ENCODE measurements at regions not wholly inside any gene's neighbourhood (a gene's known extent, or its start where the extent isn't known, plus 50 kb on each side); places are given as distances from the start of the nearest gene placed in this dataset.

DNA sequence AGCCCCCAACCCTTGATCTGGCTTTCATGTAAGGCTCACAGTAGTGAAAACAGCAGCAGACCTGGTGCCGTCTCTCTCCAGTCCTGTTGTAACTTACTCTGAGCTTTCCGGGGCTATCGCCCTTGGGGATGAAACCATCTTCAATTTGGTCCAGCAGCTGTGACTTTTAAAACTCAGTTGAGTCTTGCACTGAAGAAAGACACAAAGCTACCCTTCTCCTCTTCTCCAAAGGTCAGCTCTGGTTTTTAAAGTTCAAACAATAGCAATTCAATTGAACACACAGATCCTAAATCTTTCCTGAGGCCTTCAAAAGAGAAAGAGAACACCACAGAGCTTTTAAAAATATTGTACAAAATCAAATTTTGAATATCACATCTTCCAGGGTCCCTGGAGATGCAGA is 83.5 kb downstream of the SNX5 start:
- Histone ChIP-seq H3K9ac (ENCODE audit: low read length) (no peak overlapping the region), H3K4me1 (ENCODE audit: control insufficient read depth in 2 of 2, insufficient read depth in 2 of 2, low read length in 2 of 2) (peaks cover 11 to 14% of the 10 kb centered on the region in 2 donors), H3K27ac (ENCODE audit: low read length in 2 of 2) (no peak overlapping the region), H3K4me2 (replicated peaks; ENCODE audit: low read depth, low read length, poor library complexity, severe bottlenecking) (no peak overlapping the region), H3K4me3 (ENCODE audit: control extremely low read depth in 1 of 5, extremely low read depth in 1 of 5, insufficient read depth in 1 of 5, low read depth in 2 of 5, low read length in 4 of 5) (no peak overlapping the region), H4K20me1 (ENCODE audit: control insufficient read depth, insufficient read depth, low read length, poor library complexity, severe bottlenecking) (no peaks in the 10 kb centered on the region), H3K79me2 (ENCODE audit: control insufficient read depth, insufficient read depth, low read length) (no peaks in the 10 kb centered on the region), H3K27me3 (replicated peaks in 1 of 4; ENCODE audit: control extremely low read depth in 1 of 4, control insufficient read depth in 3 of 4, insufficient read depth in 4 of 4, low read length in 3 of 4) (no peaks in the 10 kb centered on the region), H2AFZ (ENCODE audit: insufficient read depth, low read depth, low read length, poor library complexity, severe bottlenecking) (no peak overlapping the region), H3K36me3 (replicated peaks in 1 of 2; ENCODE audit: control extremely low read depth in 1 of 2, control insufficient read depth in 1 of 2, extremely low read depth in 1 of 2, insufficient read depth in 2 of 2, low read length in 1 of 2) (peaks cover 0 to under 1% of the 10 kb centered on the region in 2 experiments), H3K9me3 (ENCODE audit: control extremely low read depth in 1 of 3, control insufficient read depth in 2 of 3, insufficient read depth in 1 of 3, low read length in 2 of 3) (peaks cover 3 to 7% (median 6%) of the 10 kb centered on the region in 3 donors)
- DNase-seq = no peak
- Mint-ChIP-seq H3K4me3 (no peak overlapping the region), H3K27me3 (peaks cover 4% of the 10 kb centered on the region), H3K27ac (no peak overlapping the region), H3K4me1 (peaks cover 17% of the 10 kb centered on the region), H3K9me3 (ENCODE audit: insufficient read depth) (no peaks in the 10 kb centered on the region)
- WGBS (ENCODE audit: insufficient coverage) = 83% methylated on average over 3 of the region's 3 CpGs
- ATAC-seq (ENCODE audit: low read depth) = no peak
- intact Hi-C loops (cut with micrococcal nuclease) = no loop called here
- POLR2A ChIA-PET = no interaction called here
- TF ChIP-seq, protein P1, sequence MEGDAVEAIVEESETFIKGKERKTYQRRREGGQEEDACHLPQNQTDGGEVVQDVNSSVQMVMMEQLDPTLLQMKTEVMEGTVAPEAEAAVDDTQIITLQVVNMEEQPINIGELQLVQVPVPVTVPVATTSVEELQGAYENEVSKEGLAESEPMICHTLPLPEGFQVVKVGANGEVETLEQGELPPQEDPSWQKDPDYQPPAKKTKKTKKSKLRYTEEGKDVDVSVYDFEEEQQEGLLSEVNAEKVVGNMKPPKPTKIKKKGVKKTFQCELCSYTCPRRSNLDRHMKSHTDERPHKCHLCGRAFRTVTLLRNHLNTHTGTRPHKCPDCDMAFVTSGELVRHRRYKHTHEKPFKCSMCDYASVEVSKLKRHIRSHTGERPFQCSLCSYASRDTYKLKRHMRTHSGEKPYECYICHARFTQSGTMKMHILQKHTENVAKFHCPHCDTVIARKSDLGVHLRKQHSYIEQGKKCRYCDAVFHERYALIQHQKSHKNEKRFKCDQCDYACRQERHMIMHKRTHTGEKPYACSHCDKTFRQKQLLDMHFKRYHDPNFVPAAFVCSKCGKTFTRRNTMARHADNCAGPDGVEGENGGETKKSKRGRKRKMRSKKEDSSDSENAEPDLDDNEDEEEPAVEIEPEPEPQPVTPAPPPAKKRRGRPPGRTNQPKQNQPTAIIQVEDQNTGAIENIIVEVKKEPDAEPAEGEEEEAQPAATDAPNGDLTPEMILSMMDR (IDR thresholded peaks at IDR 0.05) = no peak
- TF ChIP-seq EZH2 (IDR thresholded peaks at IDR 0.05; ENCODE audit: borderline replicate concordance, insufficient read depth, low read depth, low read length, poor library complexity, severe bottlenecking) = no peak
- CTCF ChIA-PET = interaction anchor here (1.7 kb wide), 1 partner anchor 203 kb away, joined by 4 read pairs; the partner anchor contains the start of gene RRBP1

DNA sequence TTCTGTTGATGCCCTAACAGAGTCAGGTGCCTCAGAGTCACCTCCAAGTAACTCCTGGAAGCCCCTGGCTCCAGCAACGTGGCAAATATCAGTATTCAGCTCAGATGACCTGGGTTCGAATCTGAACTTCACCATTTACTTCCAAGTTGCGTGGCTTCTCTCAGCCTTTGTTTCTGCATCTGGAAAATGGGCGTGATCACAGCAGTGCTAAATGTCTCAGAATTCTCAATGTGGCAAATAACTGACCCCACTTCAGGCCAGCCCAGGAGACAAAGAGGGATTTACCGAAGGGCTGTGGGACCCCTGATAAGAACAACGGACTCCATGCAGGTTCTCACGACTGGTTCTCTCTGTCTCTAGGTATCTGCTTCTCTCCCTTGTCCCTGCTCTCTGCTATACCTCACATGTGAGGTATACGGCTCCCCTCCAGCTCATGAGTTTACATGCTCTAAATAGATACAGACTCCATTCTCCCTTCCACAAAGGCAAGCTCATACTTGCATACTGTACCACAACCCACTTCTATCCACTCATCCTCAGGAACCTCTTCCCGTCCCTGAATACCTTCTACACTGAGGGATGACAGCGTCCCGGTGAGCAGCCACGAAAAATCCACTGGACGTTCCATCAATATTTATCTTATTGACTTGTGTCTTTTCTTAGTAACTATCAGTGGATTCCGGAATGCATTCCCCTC is 84.1 kb downstream of the SNX5 start:
- Histone ChIP-seq H3K9ac (ENCODE audit: low read length) (no peak overlapping the region), H3K36me3 (replicated peaks in 1 of 2; ENCODE audit: control extremely low read depth in 1 of 2, control insufficient read depth in 1 of 2, extremely low read depth in 1 of 2, insufficient read depth in 2 of 2, low read length in 1 of 2) (no peaks in the 10 kb centered on the region), H2AFZ (ENCODE audit: insufficient read depth, low read depth, low read length, poor library complexity, severe bottlenecking) (no peak overlapping the region), H3K27ac (ENCODE audit: low read length in 2 of 2) (no peak overlapping the region), H3K4me2 (replicated peaks; ENCODE audit: low read depth, low read length, poor library complexity, severe bottlenecking) (no peak overlapping the region), H3K27me3 (replicated peaks in 1 of 4; ENCODE audit: control extremely low read depth in 1 of 4, control insufficient read depth in 3 of 4, insufficient read depth in 4 of 4, low read length in 3 of 4) (no peaks in the 10 kb centered on the region), H4K20me1 (ENCODE audit: control insufficient read depth, insufficient read depth, low read length, poor library complexity, severe bottlenecking) (no peaks in the 10 kb centered on the region), H3K79me2 (ENCODE audit: control insufficient read depth, insufficient read depth, low read length) (no peaks in the 10 kb centered on the region), H3K9me3 (ENCODE audit: control extremely low read depth in 1 of 3, control insufficient read depth in 2 of 3, insufficient read depth in 1 of 3, low read length in 2 of 3) (peaks cover under 1 to 4% (median 1%) of the 10 kb centered on the region in 3 donors), H3K4me1 (ENCODE audit: control insufficient read depth in 2 of 2, insufficient read depth in 2 of 2, low read length in 2 of 2) (peaks cover 17 to 21% of the 10 kb centered on the region in 2 donors), H3K4me3 (ENCODE audit: control extremely low read depth in 1 of 5, extremely low read depth in 1 of 5, insufficient read depth in 1 of 5, low read depth in 2 of 5, low read length in 4 of 5) (no peak overlapping the region)
- DNase-seq (no peak), ATAC-seq (ENCODE audit: low read depth) (no peak)
- WGBS (ENCODE audit: insufficient coverage) = 96% methylated on average over 9 of the region's 14 CpGs
- ChIA-PET POLR2A (no interaction called here), CTCF (interaction anchor here (1.7 kb wide), 1 partner anchor 202 kb away, joined by 4 read pairs; the partner anchor contains the start of gene RRBP1)
- Mint-ChIP-seq H3K4me3 (no peak overlapping the region), H3K27me3 (peaks cover 4% of the 10 kb centered on the region), H3K9me3 (ENCODE audit: insufficient read depth) (no peaks in the 10 kb centered on the region), H3K4me1 (peaks cover 21% of the 10 kb centered on the region), H3K27ac (no peak overlapping the region)
- TF ChIP-seq, protein P1 (IDR thresholded peaks at IDR 0.05) = no peak
- no peak for TF ChIP-seq EZH2 (IDR thresholded peaks at IDR 0.05; ENCODE audit: borderline replicate concordance, insufficient read depth, low read depth, low read length, poor library complexity, severe bottlenecking)
- intact Hi-C loops (cut with micrococcal nuclease) = no loop called here
